IMR-90 (cell line): ENCODE measurements at regions not wholly inside any gene's neighbourhood (a gene's known extent, or its start where the extent isn't known, plus 50 kb on each side); places are given as distances from the start of the nearest gene placed in this dataset.

Experiments
- ATAC-seq: fragments of 200-7000 bp; cut with Tn5 transposase; 2 replicates; pipeline ENCODE4 v1.9.1; 2020; ENCODE audit warnings: low read depth, mild to moderate bottlenecking, moderate library complexity
- BruUV-seq: library from RNA; stranded (reverse); fragments of 400-500 nt; replicated peaks from 2 replicates; lab custom pipeline; 2021; lab: Mats Ljungman, UMichigan
- CTCF ChIA-PET: fragments of 300-600 bp; formaldehyde crosslinking; extraction: SDS; loops from one replicate; lab custom pipeline; 2021; ENCODE audit warnings: antibody characterized with exemption; lab: Yijun Ruan, JAX
- POLR2A ChIA-PET: fragments of 300-600 bp; sonication (Branson Sonifier 250); formaldehyde crosslinking; loops from one replicate; lab custom pipeline; 2022; ENCODE audit warnings: antibody characterized with exemption; ENCODE audit not compliant: unreplicated experiment; lab: Charles Lee
- DNase-seq: peaks from one replicate; pipeline ENCODE4 v3.0.0; 2013
- H2AFZ ChIP-seq: replicated peaks from 2 replicates; pipeline ENCODE3; 2013; ENCODE audit warnings: low read length, mild to moderate bottlenecking; ENCODE audit not compliant: poor library complexity
- H2AK5ac ChIP-seq: 2 replicates; pipeline ENCODE4 v1.6.1; 2013; ENCODE audit warnings: low read depth, low read length, inconsistent platforms
- H2AK9ac ChIP-seq: replicated peaks from 2 replicates; pipeline ENCODE3; 2013; ENCODE audit warnings: mild to moderate bottlenecking, low read depth, low read length, moderate library complexity; ENCODE audit not compliant: poor library complexity
- H2BK120ac ChIP-seq: 2 replicates; pipeline ENCODE4 v1.6.1; 2013; ENCODE audit warnings: low read depth, low read length, inconsistent platforms
- H2BK15ac ChIP-seq: 3 replicates; pipeline ENCODE4 v1.6.1; 2013; ENCODE audit warnings: low read depth, low read length, inconsistent platforms
- H2BK20ac ChIP-seq: 2 replicates; pipeline ENCODE4 v1.6.1; 2013; ENCODE audit warnings: low read depth, mild to moderate bottlenecking, inconsistent platforms, low read length, moderate library complexity
- H2BK5ac ChIP-seq: 2 replicates; pipeline ENCODE4 v1.6.1; 2013; ENCODE audit warnings: mild to moderate bottlenecking, low read depth, low read length, inconsistent platforms; ENCODE audit not compliant: poor library complexity, severe bottlenecking
- H3K14ac ChIP-seq: replicated peaks from 2 replicates; pipeline ENCODE4 v1.6.1; 2013; ENCODE audit warnings: low read depth, low read length, inconsistent platforms
- H3K18ac ChIP-seq: 2 replicates; pipeline ENCODE4 v1.6.1; 2013; ENCODE audit warnings: low read depth, low read length, control low read depth
- H3K23ac ChIP-seq: 2 replicates; pipeline ENCODE4 v1.6.1; 2013; ENCODE audit warnings: low read depth, low read length, inconsistent platforms
- H3K27ac ChIP-seq: 2 replicates; pipeline ENCODE4 v1.5.1; 2013; ENCODE audit warnings: mild to moderate bottlenecking, control low read depth, low read length; ENCODE audit not compliant: insufficient read depth
- H3K27me3 ChIP-seq: 2 replicates; pipeline ENCODE4 v1.6.1; 2013; ENCODE audit warnings: low read length; ENCODE audit not compliant: control insufficient read depth, insufficient read depth
- H3K36me3 ChIP-seq: 2 replicates; pipeline ENCODE4 v1.6.1; 2013; ENCODE audit warnings: low read length, mixed read lengths; ENCODE audit not compliant: control insufficient read depth, insufficient read depth
- H3K4ac ChIP-seq: 2 replicates; pipeline ENCODE4 v1.6.1; 2013; ENCODE audit warnings: low read depth, low read length, inconsistent platforms
- H3K4me1 ChIP-seq: 2 replicates; pipeline ENCODE4 v1.6.1; 2013; ENCODE audit warnings: low read length, mixed read lengths; ENCODE audit not compliant: control insufficient read depth, insufficient read depth
- H3K4me2 ChIP-seq: 2 replicates; pipeline ENCODE4 v1.6.1; 2013; ENCODE audit warnings: low read depth, mild to moderate bottlenecking, control low read depth, low read length, moderate library complexity
- H3K4me3 ChIP-seq: 2 replicates; pipeline ENCODE4 v1.5.1; 2013; ENCODE audit warnings: low read depth, mild to moderate bottlenecking, control low read depth, low read length, moderate library complexity; ENCODE audit not compliant: insufficient read depth
- H3K56ac ChIP-seq: 2 replicates; pipeline ENCODE4 v1.6.1; 2013; ENCODE audit warnings: low read length, inconsistent platforms; ENCODE audit not compliant: insufficient read depth; ENCODE audit errors: extremely low read depth
- H3K79me1 ChIP-seq, 2 experiments: 2 replicates each; pipeline ENCODE4 v1.6.1; 2013; ENCODE audit warnings: low read length in 2 of 2, inconsistent platforms in 1 of 2, low read depth in 1 of 2
- H3K9ac ChIP-seq: 2 replicates; pipeline ENCODE4 v1.6.1; 2013; ENCODE audit warnings: low read depth, low read length, control low read depth
- H3K9me1 ChIP-seq: 2 replicates; pipeline ENCODE4 v1.6.1; 2013; ENCODE audit warnings: low read length, inconsistent platforms; ENCODE audit not compliant: insufficient read depth
- H3K9me3 ChIP-seq: 2 replicates; pipeline ENCODE4 v1.6.1; 2013; ENCODE audit warnings: low read length; ENCODE audit not compliant: control insufficient read depth, insufficient read depth
- H4K20me1 ChIP-seq: 2 replicates; pipeline ENCODE4 v1.6.1; 2013; ENCODE audit warnings: low read length, inconsistent platforms; ENCODE audit not compliant: insufficient read depth
- H4K5ac ChIP-seq: 2 replicates; pipeline ENCODE4 v1.6.1; 2013; ENCODE audit warnings: mild to moderate bottlenecking, low read depth, low read length, control low read depth
- H4K8ac ChIP-seq, 2 experiments: 2 replicates each; pipeline ENCODE4 v1.6.1; 2013; ENCODE audit warnings: low read depth in 2 of 2, low read length in 2 of 2, control low read depth in 1 of 2, inconsistent platforms in 1 of 2
- H4K91ac ChIP-seq: 2 replicates; pipeline ENCODE4 v1.6.1; 2013; ENCODE audit warnings: low read depth, low read length, inconsistent platforms; ENCODE audit not compliant: insufficient read depth
- BHLHE40 ChIP-seq: fragments of 150-350 bp; IDR thresholded peaks from 2 replicates; pipeline ENCODE4 v1.6.1; 2016; ENCODE audit warnings: mild to moderate bottlenecking, low read depth, low read length
- CEBPB ChIP-seq: IDR thresholded peaks from 2 replicates; pipeline ENCODE4 v1.6.1; 2012; ENCODE audit warnings: low read depth, low read length, improper control_type of control experiment
- CHD1 ChIP-seq: IDR thresholded peaks from 2 replicates; pipeline ENCODE4 v1.6.1; 2012; ENCODE audit warnings: low read depth, low read length, improper control_type of control experiment
- CTCF ChIP-seq: conservative IDR thresholded peaks from 2 replicates; pipeline ENCODE4 v1.5.1; 2012; ENCODE audit warnings: mild to moderate bottlenecking, low read depth, low read length, improper control_type of control experiment
- ELK1 ChIP-seq: fragments of 150-350 bp; IDR thresholded peaks from 2 replicates; pipeline ENCODE4 v1.6.1; 2016; ENCODE audit warnings: low read depth, mild to moderate bottlenecking, low read length, moderate library complexity, borderline replicate concordance
- FOS ChIP-seq: fragments of 150-350 bp; IDR thresholded peaks from 2 replicates; pipeline ENCODE4 v1.6.1; 2016; ENCODE audit warnings: low read depth, low read length
- MAFK ChIP-seq: IDR thresholded peaks from 2 replicates; pipeline ENCODE4 v1.6.1; 2012; ENCODE audit warnings: low read depth, low read length, improper control_type of control experiment
- MAZ ChIP-seq: IDR thresholded peaks from 2 replicates; pipeline ENCODE4 v1.6.1; 2012; ENCODE audit warnings: low read depth, mild to moderate bottlenecking, low read length, improper control_type of control experiment, moderate library complexity, borderline replicate concordance
- MXI1 ChIP-seq: IDR thresholded peaks from 2 replicates; pipeline ENCODE4 v1.6.1; 2012; ENCODE audit warnings: low read depth, mild to moderate bottlenecking, low read length, moderate library complexity, borderline replicate concordance
- NFE2L2 ChIP-seq: fragments of 150-350 bp; IDR thresholded peaks from 2 replicates; pipeline ENCODE4 v1.6.1; 2016; ENCODE audit warnings: low read depth, mild to moderate bottlenecking, low read length
- POLR2A ChIP-seq: IDR thresholded peaks from 2 replicates; pipeline ENCODE4 v1.6.1; 2012; ENCODE audit warnings: mild to moderate bottlenecking, low read depth, low read length
- RAD21 ChIP-seq: IDR thresholded peaks from 2 replicates; pipeline ENCODE4 v1.6.1; 2012; ENCODE audit warnings: low read length, improper control_type of control experiment
- RCOR1 ChIP-seq: IDR thresholded peaks from 2 replicates; pipeline ENCODE4 v1.6.1; 2012; ENCODE audit warnings: mild to moderate bottlenecking, low read length, improper control_type of control experiment; ENCODE audit not compliant: insufficient replicate concordance
- RFX5 ChIP-seq: IDR thresholded peaks from 2 replicates; pipeline ENCODE4 v1.8.0; 2012; ENCODE audit warnings: low read depth, mild to moderate bottlenecking, low read length, moderate library complexity
- SMC3 ChIP-seq: fragments of 150-350 bp; IDR thresholded peaks from 2 replicates; pipeline ENCODE4 v1.6.1; 2016; ENCODE audit warnings: low read depth, mild to moderate bottlenecking, antibody characterized with exemption, low read length, moderate library complexity
- USF2 ChIP-seq: fragments of 150-350 bp; IDR thresholded peaks from 2 replicates; pipeline ENCODE4 v1.6.1; 2017; ENCODE audit warnings: mild to moderate bottlenecking, antibody characterized with exemption, low read length, low read depth
- WGBS, 2 experiments: methylation state at CpG; one replicate each; pipeline versions ENCODE4 v1.1.5 to v1.1.7; 2013; ENCODE audit warnings: missing lambda C conversion rate in 2 of 2; ENCODE audit not compliant: insufficient read length in 1 of 2; ENCODE audit errors: extremely low coverage in 2 of 2; 5-methylcytosine and 5-hydroxymethylcytosine counted together
- dilution Hi-C: fragments of 300-500 bp; cut with HindIII; formaldehyde crosslinking; loops from one replicate; pipeline ENCODE4 v1.14.3; 2018; ENCODE audit warnings: low sequenced_read_pairs; ENCODE audit not compliant: unreplicated experiment
- in situ Hi-C: fragments of 300-500 bp; cut with MboI; formaldehyde crosslinking; loops from 3 replicates; pipeline ENCODE4 v1.14.3; 2019; ENCODE audit warnings: low sequenced_read_pairs, inconsistent platforms, mixed read lengths
- intact Hi-C: fragments of 100-400 bp; cut with micrococcal nuclease; formaldehyde crosslinking; loops from 2 replicates; pipeline ENCODE4 v1.10.0; 2022

- no peak for ATAC-seq
- no peak overlapping the region for H2AK9ac ChIP-seq
- H3K36me3 ChIP-seq, result no peaks in the 10 kb centered on the region
- no peak overlapping the region for H2BK5ac ChIP-seq
- no peak overlapping the region for H2BK15ac ChIP-seq
- H3K4ac ChIP-seq, result no peak overlapping the region
- peaks cover 2% of the 10 kb centered on the region; the same call in 1 of the 2 replicates for H3K4me1 ChIP-seq
- no peak overlapping the region for H2BK20ac ChIP-seq
- no peak overlapping the region for H3K27ac ChIP-seq
- no peak overlapping the region for H2AK5ac ChIP-seq
- no peak overlapping the region for H4K5ac ChIP-seq
- no CpG with 5 or more reads among the region's 2 CpGs for WGBS, 2 experiments
- H3K9me1 ChIP-seq, result no peaks in the 10 kb centered on the region
- in situ Hi-C loops, result no loop called here
- no peaks in the 10 kb centered on the region for H3K27me3 ChIP-seq
- BruUV-seq, result no TSS peak
- no peak overlapping the region for H3K18ac ChIP-seq
- no peak overlapping the region for H4K8ac ChIP-seq
- H3K4me2 ChIP-seq, result no peak overlapping the region
- H3K79me1 ChIP-seq, result no peaks in the 10 kb centered on the region
- no peak overlapping the region for H3K23ac ChIP-seq
- ChIA-PET POLR2A (no interaction called here), CTCF (interaction anchor here (0.9 to 1.0 kb wide), 2 partner anchors 597 to 617 kb away, joined by 3 read pairs; partner anchors contain the start of gene GPR37)
- intact Hi-C loops, result no loop called here
- H3K9me3 ChIP-seq, result no peaks in the 10 kb centered on the region
- H3K4me3 ChIP-seq, result no peak overlapping the region
- no peaks in the 10 kb centered on the region for H4K20me1 ChIP-seq
- H3K14ac ChIP-seq, result no peak overlapping the region
- H2AFZ ChIP-seq, result no peak overlapping the region
- H3K56ac ChIP-seq, result no peak overlapping the region
- no peak for DNase-seq
- H4K91ac ChIP-seq, result no peak overlapping the region
- dilution Hi-C loops, result loop anchor here (25.0 kb wide), 1 partner anchor 644 kb away; no protein-coding TSS in a partner anchor
- no peak overlapping the region for H2BK120ac ChIP-seq
- H3K9ac ChIP-seq, result no peak overlapping the region
- TF ChIP-seq MAFK (no peak), CTCF (no peak), NFE2L2 (no peak), ELK1 (no peak), FOS (no peak), RFX5 (no peak), POLR2A (no peak), MAZ (no peak), RCOR1 (no peak), SMC3 (no peak), CEBPB (no peak), CHD1 (no peak), BHLHE40 (no peak), USF2 (no peak), RAD21 (no peak), MXI1 (no peak)
Observed at GRCh38 chr7:124168616-124169015, 135.7 kb upstream of the TMEM229A start.
